HepG2 (cell line): ENCODE measurements at regions not wholly inside any gene's neighbourhood (a gene's known extent, or its start where the extent isn't known, plus 50 kb on each side); places are given as distances from the start of the nearest gene placed in this dataset.
A peak's percentile ranks its signal among the peaks of the same experiment; 100 is the strongest.

Source experiments
- ASH2L ChIP-seq: fragments of 300-600, 200-600 bp; sonication (generic); IDR thresholded peaks from 2 replicates; pipeline ENCODE4 v1.7.0; 2017; ENCODE audit warnings: low read depth, mild to moderate bottlenecking, moderate library complexity, mixed read lengths, low read length; ENCODE audit not compliant: insufficient read length
- ERF ChIP-seq: IDR thresholded peaks from 2 replicates; pipeline ENCODE4 v1.6.1; 2018; ENCODE audit warnings: missing biosample characterization, missing genetic modification reagents
- FOXK1 ChIP-seq: sonication (generic); formaldehyde crosslinking; IDR thresholded peaks from 2 replicates; pipeline ENCODE4 v1.4.0; 2020; ENCODE audit warnings: low read depth, missing genetic modification reagents, borderline replicate concordance
- KDM5A ChIP-seq: fragments of 200-600 bp; sonication (generic); IDR thresholded peaks from 2 replicates; pipeline ENCODE4 v1.7.0; 2018; ENCODE audit warnings: antibody characterized with exemption, mild to moderate bottlenecking, low read length, borderline replicate concordance
- NCOA2 ChIP-seq: sonication (generic); formaldehyde crosslinking; IDR thresholded peaks from 2 replicates; pipeline ENCODE4 v1.8.0; 2022; ENCODE audit warnings: inconsistent platforms
- PCBP1 ChIP-seq: fragments of 200-400 bp; formaldehyde crosslinking; IDR thresholded peaks from 2 replicates; pipeline ENCODE4 v1.6.1; 2017; ENCODE audit warnings: mild to moderate bottlenecking, low read depth, low read length, borderline replicate concordance
- RELA ChIP-seq: sonication (generic); formaldehyde crosslinking; IDR thresholded peaks from 2 replicates; pipeline ENCODE4 v1.4.0; 2020; ENCODE audit warnings: missing genetic modification reagents
- RXRB ChIP-seq: IDR thresholded peaks from 2 replicates; pipeline ENCODE4 v1.6.1; 2016; ENCODE audit warnings: borderline replicate concordance, missing genetic modification reagents, missing compliant biosample characterization
- SETDB1 ChIP-seq: sonication (generic); formaldehyde crosslinking; IDR thresholded peaks from 2 replicates; pipeline ENCODE4 v1.5.1; 2020; ENCODE audit warnings: missing genetic modification reagents, mild to moderate bottlenecking, borderline replicate concordance
- TBX2 ChIP-seq: sonication (generic); formaldehyde crosslinking; IDR thresholded peaks from 2 replicates; pipeline ENCODE4 v1.5.0; 2020; ENCODE audit warnings: missing genetic modification reagents, mild to moderate bottlenecking, borderline replicate concordance
- ZNF142 ChIP-seq: sonication (generic); formaldehyde crosslinking; IDR thresholded peaks from 2 replicates; pipeline ENCODE4 v1.4.0; 2020; ENCODE audit warnings: missing genetic modification reagents
- ZNF205 ChIP-seq: IDR thresholded peaks from 2 replicates; pipeline ENCODE4 v1.6.1; 2018; ENCODE audit warnings: missing biosample characterization, missing genetic modification reagents
- ZNF703 ChIP-seq: sonication (generic); formaldehyde crosslinking; IDR thresholded peaks from 2 replicates; pipeline ENCODE4 v1.5.1; 2020; ENCODE audit warnings: missing genetic modification reagents, mild to moderate bottlenecking, moderate library complexity, borderline replicate concordance
- TF ChIP-seq, protein P1 (sequence below): IDR thresholded peaks from 2 replicates; pipeline ENCODE4 v1.6.1; 2016; ENCODE audit warnings: mild to moderate bottlenecking
- TF ChIP-seq, protein P2 (sequence below): sonication (generic); formaldehyde crosslinking; IDR thresholded peaks from 2 replicates; pipeline ENCODE4 v1.4.0; 2020; ENCODE audit warnings: missing genetic modification reagents
- TF ChIP-seq, protein P3 (sequence below): sonication (generic); formaldehyde crosslinking; IDR thresholded peaks from 2 replicates; pipeline ENCODE4 v1.8.1; 2022; ENCODE audit warnings: low read depth, mild to moderate bottlenecking, missing genetic modification reagents

GRCh38 chr3:30492322-30493192, 113.8 kb upstream of the TGFBR2 start (continued):
- TF ChIP-seq FOXK1 (CRISPR knock-in tag) (no peak; the same call in 1 of the 2 replicates), NCOA2 (CRISPR knock-in tag) (peak; percentile 91), TBX2 (CRISPR knock-in tag) (peak; percentile 67; the same call in 1 of the 2 replicates), ASH2L (peak; percentile 76), RXRB (CRISPR knock-in tag) (peak; percentile 89), ZNF703 (CRISPR knock-in tag) (no peak), KDM5A (no peak; the same call in 1 of the 2 replicates), RELA (no peak), ERF (CRISPR knock-in tag) (peak; percentile 38; the same call in 1 of the 2 replicates), ZNF142 (CRISPR knock-in tag) (no peak), ZNF205 (CRISPR knock-in tag) (no peak), PCBP1 (no peak), SETDB1 (CRISPR knock-in tag) (no peak)
- TF ChIP-seq, protein P1, sequence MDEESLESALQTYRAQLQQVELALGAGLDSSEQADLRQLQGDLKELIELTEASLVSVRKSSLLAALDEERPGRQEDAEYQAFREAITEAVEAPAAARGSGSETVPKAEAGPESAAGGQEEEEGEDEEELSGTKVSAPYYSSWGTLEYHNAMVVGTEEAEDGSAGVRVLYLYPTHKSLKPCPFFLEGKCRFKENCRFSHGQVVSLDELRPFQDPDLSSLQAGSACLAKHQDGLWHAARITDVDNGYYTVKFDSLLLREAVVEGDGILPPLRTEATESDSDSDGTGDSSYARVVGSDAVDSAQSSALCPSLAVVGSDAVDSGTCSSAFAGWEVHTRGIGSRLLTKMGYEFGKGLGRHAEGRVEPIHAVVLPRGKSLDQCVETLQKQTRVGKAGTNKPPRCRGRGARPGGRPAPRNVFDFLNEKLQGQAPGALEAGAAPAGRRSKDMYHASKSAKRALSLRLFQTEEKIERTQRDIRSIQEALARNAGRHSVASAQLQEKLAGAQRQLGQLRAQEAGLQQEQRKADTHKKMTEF (CRISPR knock-in tag): peak; percentile 74
- TF ChIP-seq, protein P2, sequence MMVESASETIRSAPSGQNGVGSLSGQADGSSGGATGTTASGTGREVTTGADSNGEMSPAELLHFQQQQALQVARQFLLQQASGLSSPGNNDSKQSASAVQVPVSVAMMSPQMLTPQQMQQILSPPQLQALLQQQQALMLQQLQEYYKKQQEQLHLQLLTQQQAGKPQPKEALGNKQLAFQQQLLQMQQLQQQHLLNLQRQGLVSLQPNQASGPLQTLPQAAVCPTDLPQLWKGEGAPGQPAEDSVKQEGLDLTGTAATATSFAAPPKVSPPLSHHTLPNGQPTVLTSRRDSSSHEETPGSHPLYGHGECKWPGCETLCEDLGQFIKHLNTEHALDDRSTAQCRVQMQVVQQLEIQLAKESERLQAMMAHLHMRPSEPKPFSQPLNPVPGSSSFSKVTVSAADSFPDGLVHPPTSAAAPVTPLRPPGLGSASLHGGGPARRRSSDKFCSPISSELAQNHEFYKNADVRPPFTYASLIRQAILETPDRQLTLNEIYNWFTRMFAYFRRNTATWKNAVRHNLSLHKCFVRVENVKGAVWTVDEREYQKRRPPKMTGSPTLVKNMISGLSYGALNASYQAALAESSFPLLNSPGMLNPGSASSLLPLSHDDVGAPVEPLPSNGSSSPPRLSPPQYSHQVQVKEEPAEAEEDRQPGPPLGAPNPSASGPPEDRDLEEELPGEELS (CRISPR knock-in tag): peak; percentile 67
- TF ChIP-seq, protein P3, sequence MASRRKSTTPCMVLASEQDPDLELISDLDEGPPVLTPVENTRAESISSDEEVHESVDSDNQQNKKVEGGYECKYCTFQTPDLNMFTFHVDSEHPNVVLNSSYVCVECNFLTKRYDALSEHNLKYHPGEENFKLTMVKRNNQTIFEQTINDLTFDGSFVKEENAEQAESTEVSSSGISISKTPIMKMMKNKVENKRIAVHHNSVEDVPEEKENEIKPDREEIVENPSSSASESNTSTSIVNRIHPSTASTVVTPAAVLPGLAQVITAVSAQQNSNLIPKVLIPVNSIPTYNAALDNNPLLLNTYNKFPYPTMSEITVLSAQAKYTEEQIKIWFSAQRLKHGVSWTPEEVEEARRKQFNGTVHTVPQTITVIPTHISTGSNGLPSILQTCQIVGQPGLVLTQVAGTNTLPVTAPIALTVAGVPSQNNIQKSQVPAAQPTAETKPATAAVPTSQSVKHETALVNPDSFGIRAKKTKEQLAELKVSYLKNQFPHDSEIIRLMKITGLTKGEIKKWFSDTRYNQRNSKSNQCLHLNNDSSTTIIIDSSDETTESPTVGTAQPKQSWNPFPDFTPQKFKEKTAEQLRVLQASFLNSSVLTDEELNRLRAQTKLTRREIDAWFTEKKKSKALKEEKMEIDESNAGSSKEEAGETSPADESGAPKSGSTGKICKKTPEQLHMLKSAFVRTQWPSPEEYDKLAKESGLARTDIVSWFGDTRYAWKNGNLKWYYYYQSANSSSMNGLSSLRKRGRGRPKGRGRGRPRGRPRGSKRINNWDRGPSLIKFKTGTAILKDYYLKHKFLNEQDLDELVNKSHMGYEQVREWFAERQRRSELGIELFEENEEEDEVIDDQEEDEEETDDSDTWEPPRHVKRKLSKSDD: 0 out of 2 replicates have a peak, but pooled peaks have one; percentile 43
